KMS-11 (cell line): ENCODE measurements at regions not wholly inside any gene's neighbourhood (a gene's known extent, or its start where the extent isn't known, plus 50 kb on each side); places are given as distances from the start of the nearest gene placed in this dataset.

Experiments used
- H2AFZ ChIP-seq: fragments of 200-600 bp; sonication (generic); 2 replicates; pipeline ENCODE4 v1.6.1; 2016; ENCODE audit warnings: antibody characterized with exemption, mixed run types, low read depth
- H3K27ac ChIP-seq: fragments of 200-600 bp; sonication (generic); 2 replicates; pipeline ENCODE4 v1.6.1; 2016; ENCODE audit warnings: mild to moderate bottlenecking, mixed run types
- H3K27me3 ChIP-seq: fragments of 200-600 bp; sonication (generic); 2 replicates; pipeline ENCODE4 v1.6.1; 2017; ENCODE audit warnings: mild to moderate bottlenecking, low read depth, mixed run types, moderate library complexity; ENCODE audit not compliant: insufficient read depth
- H3K36me3 ChIP-seq: fragments of 200-600 bp; sonication (generic); 2 replicates; pipeline ENCODE4 v1.6.1; 2017; ENCODE audit warnings: mild to moderate bottlenecking, mixed run types; ENCODE audit not compliant: insufficient read depth
- H3K4me1 ChIP-seq: fragments of 200-600 bp; sonication (generic); 2 replicates; pipeline ENCODE4 v1.6.1; 2016; ENCODE audit warnings: mild to moderate bottlenecking, low read depth, mixed run types; ENCODE audit not compliant: poor library complexity, severe bottlenecking
- H3K4me2 ChIP-seq: fragments of 200-600 bp; sonication (generic); 2 replicates; pipeline ENCODE4 v1.7.0; 2016; ENCODE audit warnings: mild to moderate bottlenecking, mixed run types
- H3K4me3 ChIP-seq: fragments of 200-600 bp; sonication (generic); IDR thresholded peaks from 2 replicates; pipeline ENCODE4 v1.6.1; 2017; ENCODE audit warnings: low read depth, low read length, mixed read lengths; ENCODE audit not compliant: insufficient read depth
- H3K79me2 ChIP-seq: fragments of 200-600 bp; sonication (generic); 2 replicates; pipeline ENCODE4 v1.6.1; 2016; ENCODE audit warnings: low read depth, mixed run types; ENCODE audit not compliant: insufficient read depth
- H3K9ac ChIP-seq: fragments of 200-600 bp; sonication (generic); 2 replicates; pipeline ENCODE4 v1.6.1; 2016; ENCODE audit warnings: mild to moderate bottlenecking, mixed run types
- H4K20me1 ChIP-seq: fragments of 200-600 bp; sonication (generic); 2 replicates; pipeline ENCODE4 v1.6.1; 2016; ENCODE audit warnings: mild to moderate bottlenecking, mixed run types; ENCODE audit not compliant: insufficient read depth
- TF ChIP-seq, protein P1 (sequence below): fragments of 200-600 bp; sonication (generic); conservative IDR thresholded peaks from 2 replicates; pipeline ENCODE4 v1.6.1; 2017; ENCODE audit warnings: low read depth, mild to moderate bottlenecking, antibody characterized with exemption, low read length, moderate library complexity, mixed read lengths

DNA sequence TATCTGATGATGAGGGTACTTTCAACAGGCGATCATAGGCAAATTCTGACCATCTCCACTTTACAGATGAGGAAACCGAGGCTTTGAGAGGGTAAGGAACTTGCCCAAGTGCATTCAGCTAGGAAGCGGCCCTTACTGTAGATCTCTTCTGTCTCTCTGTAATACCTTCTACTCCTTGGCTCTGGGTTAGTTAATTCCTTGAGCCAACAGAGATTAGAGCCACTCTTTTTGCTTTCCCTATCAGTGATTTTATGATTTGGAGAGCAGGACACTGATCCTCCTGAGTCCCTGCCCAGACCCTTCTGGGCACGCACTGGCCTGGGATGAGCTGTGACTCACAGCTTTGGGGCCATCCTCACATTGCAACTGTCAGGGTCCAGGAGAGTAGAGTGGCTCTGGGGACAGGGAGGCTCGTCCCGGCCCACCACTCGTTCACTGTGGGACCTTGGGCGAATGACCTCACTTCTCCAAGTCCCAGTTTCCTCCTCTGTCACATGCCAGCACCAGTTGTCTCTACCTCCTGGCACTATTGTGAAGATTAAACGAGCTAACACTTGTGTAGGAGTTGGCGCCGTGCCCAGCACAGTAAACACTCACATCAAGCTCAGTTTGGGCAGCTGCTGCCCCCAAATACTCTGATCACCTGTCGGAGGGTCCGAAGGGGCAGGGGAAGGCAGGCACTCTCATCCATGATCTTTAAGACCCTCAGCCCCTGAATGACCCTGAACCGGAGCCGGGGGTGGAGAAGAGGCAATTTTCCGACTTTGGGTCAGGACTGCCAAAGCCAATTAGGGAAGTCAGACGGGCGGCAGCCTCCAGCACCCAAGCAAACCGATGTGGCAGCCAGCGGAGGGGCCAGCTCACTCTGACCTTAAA lies 235.0 kb downstream of the MIAT start:
- Histone ChIP-seq H3K9ac (no peak overlapping the region), H3K79me2 (no peaks in the 10 kb centered on the region), H3K27me3 (peaks cover 8% of the 10 kb centered on the region; the same call in 1 of the 2 replicates), H3K4me2 (no peak overlapping the region), H3K4me1 (no peaks in the 10 kb centered on the region), H3K27ac (no peak overlapping the region), H3K36me3 (no peaks in the 10 kb centered on the region), H3K4me3 (no peak overlapping the region), H4K20me1 (no peaks in the 10 kb centered on the region), H2AFZ (no peak overlapping the region)
- TF ChIP-seq, protein P1, sequence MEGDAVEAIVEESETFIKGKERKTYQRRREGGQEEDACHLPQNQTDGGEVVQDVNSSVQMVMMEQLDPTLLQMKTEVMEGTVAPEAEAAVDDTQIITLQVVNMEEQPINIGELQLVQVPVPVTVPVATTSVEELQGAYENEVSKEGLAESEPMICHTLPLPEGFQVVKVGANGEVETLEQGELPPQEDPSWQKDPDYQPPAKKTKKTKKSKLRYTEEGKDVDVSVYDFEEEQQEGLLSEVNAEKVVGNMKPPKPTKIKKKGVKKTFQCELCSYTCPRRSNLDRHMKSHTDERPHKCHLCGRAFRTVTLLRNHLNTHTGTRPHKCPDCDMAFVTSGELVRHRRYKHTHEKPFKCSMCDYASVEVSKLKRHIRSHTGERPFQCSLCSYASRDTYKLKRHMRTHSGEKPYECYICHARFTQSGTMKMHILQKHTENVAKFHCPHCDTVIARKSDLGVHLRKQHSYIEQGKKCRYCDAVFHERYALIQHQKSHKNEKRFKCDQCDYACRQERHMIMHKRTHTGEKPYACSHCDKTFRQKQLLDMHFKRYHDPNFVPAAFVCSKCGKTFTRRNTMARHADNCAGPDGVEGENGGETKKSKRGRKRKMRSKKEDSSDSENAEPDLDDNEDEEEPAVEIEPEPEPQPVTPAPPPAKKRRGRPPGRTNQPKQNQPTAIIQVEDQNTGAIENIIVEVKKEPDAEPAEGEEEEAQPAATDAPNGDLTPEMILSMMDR: no peak

DNA sequence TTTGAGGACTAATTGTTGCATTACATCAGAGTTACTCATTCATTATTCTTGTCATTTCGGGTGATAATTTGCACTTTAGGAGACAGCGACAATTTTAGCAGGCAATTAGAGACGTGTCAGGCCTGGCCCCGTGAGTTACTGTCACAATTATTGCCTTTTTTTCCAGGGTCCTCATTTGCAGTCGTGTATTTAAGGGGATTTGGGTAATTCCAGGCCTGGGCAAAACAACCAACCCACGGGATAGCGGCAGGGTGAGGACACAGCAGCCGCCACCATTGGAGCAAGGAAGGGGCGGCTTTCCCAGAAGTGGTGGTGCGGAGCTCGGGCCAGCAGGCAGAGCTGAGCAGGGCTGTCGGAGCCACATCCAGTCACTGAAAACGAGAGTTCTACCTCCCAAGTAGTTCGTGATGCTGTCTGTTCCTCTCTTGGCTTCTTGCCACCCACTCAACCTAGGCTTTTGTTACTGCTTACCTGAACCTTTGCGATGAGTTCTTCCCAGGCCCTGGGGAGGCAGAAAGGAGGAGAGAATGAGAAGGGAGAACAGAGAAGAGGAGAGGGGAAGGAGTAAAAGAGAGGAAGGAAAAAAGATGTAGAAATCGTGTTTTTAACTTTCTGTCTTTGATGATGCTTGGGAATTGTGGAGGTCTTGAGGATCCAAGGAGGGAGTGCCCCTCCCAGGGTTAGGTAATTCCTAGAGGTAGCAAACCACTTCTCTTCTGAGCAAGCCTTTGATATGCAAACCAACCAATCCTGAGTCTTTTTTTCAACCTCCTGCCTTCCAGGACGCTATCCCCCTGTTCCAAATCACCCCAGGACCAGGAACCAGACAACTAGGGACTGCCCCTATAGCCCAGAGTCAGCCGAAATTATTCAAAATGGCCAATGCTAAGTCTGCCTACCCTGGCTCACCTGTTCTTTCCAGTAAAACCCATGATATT lies 236.1 kb downstream of the MIAT start:
- Histone ChIP-seq H3K79me2 (no peaks in the 10 kb centered on the region), H3K36me3 (no peaks in the 10 kb centered on the region), H3K4me1 (no peaks in the 10 kb centered on the region), H4K20me1 (no peaks in the 10 kb centered on the region), H3K4me2 (no peak overlapping the region), H3K27me3 (peaks cover 8% of the 10 kb centered on the region; the same call in 1 of the 2 replicates), H2AFZ (no peak overlapping the region), H3K27ac (no peak overlapping the region), H3K9ac (no peak overlapping the region), H3K4me3 (no peak overlapping the region)
- TF ChIP-seq, protein P1: no peak

DNA sequence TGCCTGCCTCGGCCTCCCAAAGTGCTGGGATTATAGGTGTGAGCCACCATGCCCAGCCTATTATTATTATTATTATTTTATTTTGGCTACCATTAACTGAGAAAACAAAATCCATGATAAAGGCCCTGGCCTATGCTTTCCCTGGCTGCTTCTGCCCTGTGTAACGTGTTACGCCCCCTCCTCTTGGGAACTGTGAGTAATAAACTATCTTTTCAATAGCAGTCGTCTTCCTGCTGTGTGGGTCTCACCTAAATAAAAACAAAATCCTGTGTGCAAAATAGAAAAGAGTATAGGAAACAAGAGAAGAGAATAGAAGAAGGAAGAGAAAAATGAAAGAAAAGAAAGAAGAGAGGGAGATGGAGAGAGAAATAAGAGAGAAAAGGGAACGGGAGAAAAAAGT lies 237.0 kb downstream of the MIAT start:
- Histone ChIP-seq H3K36me3 (no peaks in the 10 kb centered on the region), H3K4me3 (no peak overlapping the region), H3K4me1 (no peaks in the 10 kb centered on the region), H3K4me2 (no peak overlapping the region), H2AFZ (no peak overlapping the region), H3K9ac (no peak overlapping the region), H4K20me1 (no peaks in the 10 kb centered on the region), H3K27me3 (peaks cover 8% of the 10 kb centered on the region; the same call in 1 of the 2 replicates), H3K27ac (no peak overlapping the region), H3K79me2 (no peaks in the 10 kb centered on the region)
- TF ChIP-seq, protein P1: no peak

DNA sequence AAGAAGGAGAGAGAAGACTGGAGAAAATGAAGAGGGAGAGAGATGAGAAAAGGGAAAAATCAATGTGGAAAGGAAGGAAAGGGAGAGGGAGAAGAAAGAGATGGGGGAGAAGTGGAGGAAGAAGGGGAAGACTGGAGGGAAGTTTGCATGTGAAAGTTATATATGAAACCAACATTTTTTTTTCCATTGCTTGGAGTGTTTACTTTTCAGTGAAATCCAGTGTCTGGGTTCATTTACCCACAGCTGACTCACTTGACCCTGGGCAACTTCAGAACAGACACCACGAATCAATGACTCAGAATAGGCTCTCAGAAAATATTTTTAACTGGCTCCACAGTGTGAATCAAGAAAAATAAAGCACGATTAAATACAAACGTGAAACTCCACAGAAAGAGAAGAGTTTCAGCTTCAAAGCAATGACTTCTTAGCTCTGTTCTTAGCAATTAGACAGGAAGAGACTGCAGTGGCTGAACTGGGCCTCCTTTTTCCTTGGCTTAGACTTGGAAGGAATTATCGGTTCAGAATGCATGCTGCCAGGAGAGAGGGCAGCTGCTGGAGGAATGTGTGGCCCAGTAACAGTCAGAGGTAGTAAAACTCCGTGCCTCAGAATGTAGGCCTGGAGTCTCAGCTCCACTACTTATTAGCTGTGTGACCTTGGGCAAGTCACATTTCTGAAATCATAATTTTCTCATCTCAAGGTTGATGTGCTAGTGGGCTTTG lies 237.5 kb downstream of the MIAT start:
- TF ChIP-seq, protein P1: no peak
- Histone ChIP-seq H3K9ac (no peak overlapping the region), H3K4me3 (no peak overlapping the region), H3K79me2 (no peaks in the 10 kb centered on the region), H2AFZ (no peak overlapping the region), H3K36me3 (no peaks in the 10 kb centered on the region), H3K4me2 (no peak overlapping the region), H3K27me3 (peaks cover 10% of the 10 kb centered on the region; the same call in 1 of the 2 replicates), H3K4me1 (no peaks in the 10 kb centered on the region), H4K20me1 (no peaks in the 10 kb centered on the region), H3K27ac (no peak overlapping the region)
